ENCODE measurements at regions not wholly inside any gene's neighbourhood (a gene's known extent, or its start where the extent isn't known, plus 50 kb on each side); places are given as distances from the start of the nearest gene placed in this dataset.

DNA sequence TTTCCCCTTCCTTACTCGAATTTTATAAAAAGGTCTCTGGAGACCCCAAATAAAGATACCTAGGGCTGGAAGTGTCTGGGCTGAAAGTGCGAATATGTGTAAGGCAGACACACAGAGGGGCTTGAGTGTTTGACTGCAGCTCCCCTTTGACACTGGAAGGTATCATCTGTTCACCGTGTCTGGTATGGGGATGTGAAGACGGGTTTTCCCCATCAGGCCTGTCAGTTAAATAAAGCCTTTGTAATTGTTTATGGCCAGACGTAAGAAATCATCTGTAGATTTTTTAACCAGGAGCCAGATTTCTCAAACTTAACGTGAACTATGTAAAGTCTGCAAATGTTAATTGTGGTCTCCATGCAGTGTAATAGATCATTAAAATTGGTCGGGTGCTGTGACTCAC lies 1173.4 kb downstream of the AMY1C start:
- TF ChIP-seq, protein P1, sequence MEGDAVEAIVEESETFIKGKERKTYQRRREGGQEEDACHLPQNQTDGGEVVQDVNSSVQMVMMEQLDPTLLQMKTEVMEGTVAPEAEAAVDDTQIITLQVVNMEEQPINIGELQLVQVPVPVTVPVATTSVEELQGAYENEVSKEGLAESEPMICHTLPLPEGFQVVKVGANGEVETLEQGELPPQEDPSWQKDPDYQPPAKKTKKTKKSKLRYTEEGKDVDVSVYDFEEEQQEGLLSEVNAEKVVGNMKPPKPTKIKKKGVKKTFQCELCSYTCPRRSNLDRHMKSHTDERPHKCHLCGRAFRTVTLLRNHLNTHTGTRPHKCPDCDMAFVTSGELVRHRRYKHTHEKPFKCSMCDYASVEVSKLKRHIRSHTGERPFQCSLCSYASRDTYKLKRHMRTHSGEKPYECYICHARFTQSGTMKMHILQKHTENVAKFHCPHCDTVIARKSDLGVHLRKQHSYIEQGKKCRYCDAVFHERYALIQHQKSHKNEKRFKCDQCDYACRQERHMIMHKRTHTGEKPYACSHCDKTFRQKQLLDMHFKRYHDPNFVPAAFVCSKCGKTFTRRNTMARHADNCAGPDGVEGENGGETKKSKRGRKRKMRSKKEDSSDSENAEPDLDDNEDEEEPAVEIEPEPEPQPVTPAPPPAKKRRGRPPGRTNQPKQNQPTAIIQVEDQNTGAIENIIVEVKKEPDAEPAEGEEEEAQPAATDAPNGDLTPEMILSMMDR (IDR thresholded peaks at IDR 0.05; ENCODE audit: insufficient read depth, low read depth, low read length, missing control alignments), result no peak
- no peak overlapping the region for H3K4me3 ChIP-seq (ENCODE audit: low read depth, low read length)
- DNase-seq (ENCODE audit: low read depth), result no peak

DNA sequence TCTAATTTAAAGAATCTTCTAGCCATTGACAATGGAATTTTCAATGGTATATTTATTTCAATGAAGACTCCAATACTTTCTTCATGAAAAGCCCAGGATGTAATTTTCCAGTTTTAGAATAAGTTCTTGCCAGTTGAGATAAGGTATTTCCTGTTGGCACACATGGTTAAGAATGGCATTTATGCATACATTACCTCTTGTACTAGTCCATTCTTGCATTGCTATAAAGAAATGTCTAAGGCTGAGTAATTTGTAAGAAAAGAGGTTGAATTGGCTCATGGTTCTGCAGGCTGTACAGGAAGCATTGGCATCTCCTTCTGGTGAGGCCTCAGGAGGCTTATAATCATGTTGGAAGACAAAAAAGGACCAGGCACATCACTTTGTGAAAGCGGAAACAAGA lies 1179.6 kb downstream of the AMY1C start:
- TF ChIP-seq, protein P1 (IDR thresholded peaks at IDR 0.05; ENCODE audit: insufficient read depth, low read depth, low read length, missing control alignments), result no peak
- no peak for DNase-seq (ENCODE audit: low read depth)
- H3K4me3 ChIP-seq (ENCODE audit: low read depth, low read length), result no peak overlapping the region

DNA sequence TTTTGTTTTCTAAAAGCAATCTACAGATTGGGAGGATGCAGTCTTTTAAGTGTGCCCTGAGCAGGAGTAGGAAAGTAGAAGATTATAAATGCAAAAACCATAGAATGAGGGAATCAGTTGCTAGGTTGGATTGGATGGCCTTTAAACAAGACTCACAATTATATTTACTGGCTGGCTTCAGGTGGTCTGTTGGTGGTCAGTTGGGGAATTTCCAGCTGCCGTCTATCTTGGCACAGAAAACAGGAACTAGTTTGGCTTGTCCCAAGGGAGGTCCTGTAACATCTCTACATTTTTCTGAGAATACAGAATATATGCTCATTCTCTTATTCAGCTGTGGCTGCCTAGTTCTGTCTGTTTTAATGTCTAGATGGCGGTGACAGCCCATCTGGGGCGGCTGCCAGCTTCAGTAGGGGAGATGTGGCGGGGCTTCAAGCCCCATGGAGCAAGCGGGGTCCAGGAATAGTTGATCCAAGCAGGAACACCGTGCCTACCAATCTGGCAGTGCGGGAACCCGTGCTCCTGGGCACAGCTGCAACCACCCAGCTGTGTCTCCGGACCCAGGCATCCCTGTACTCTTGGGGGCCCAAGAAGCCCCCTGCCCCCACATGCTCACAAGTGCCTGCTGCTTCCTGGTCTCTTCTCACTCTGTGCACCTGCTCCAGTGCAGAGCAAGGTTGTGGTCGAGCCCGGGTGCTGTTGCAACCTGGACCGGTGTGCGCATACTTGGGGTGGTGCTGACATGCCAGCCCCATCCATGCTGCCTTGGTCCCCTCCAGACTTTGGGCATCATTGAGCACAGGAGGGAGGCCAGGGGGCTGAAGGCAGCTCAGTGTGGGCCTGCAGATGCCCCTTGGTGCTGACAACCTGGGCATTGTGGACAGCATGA lies 1182.6 kb downstream of the AMY1C start:
- peak; percentile 45 for DNase-seq (ENCODE audit: low read depth)
- TF ChIP-seq, protein P1 (IDR thresholded peaks at IDR 0.05; ENCODE audit: insufficient read depth, low read depth, low read length, missing control alignments), result no peak
- H3K4me3 ChIP-seq (ENCODE audit: low read depth, low read length), result no peak overlapping the region

DNA sequence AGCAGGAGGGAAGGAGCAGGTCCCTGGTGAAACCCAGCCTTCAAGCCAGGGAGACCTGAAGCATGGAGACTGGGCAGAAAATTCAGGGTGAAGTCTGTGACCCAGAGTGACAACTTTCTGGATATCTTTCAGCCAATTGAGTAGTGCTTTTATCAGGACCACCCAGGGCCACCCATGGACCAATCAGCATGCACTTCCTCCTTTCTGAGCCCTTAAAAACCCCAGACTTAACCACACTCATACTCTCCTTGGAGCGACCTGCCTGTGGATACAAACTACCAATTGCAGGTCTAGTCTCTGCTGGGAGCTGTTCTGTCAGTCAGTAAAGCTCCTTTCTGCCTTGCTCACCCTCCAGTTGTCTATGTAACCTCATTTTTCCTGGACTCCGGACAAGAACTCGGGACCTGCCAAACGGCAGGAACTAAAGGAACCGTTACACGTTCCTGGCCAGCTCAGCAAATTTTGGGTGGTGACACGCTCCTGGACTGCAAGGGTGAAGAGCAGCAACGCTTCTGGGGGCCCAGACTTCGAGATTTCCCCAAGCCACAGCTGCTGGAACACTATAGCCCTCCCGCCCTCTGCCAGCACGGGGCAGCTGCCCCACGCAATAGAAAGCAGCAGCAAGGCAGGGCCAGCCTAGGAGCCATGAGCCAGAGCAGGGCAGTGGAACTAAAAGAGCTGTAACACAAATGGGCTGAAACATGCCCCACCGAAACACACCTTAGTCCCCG lies 1183.4 kb downstream of the AMY1C start:
- H3K4me3 ChIP-seq (ENCODE audit: low read depth, low read length), result no peak overlapping the region
- peak; percentile 16 for DNase-seq (ENCODE audit: low read depth)
- TF ChIP-seq, protein P1 (IDR thresholded peaks at IDR 0.05; ENCODE audit: insufficient read depth, low read depth, low read length, missing control alignments), result no peak

DNA sequence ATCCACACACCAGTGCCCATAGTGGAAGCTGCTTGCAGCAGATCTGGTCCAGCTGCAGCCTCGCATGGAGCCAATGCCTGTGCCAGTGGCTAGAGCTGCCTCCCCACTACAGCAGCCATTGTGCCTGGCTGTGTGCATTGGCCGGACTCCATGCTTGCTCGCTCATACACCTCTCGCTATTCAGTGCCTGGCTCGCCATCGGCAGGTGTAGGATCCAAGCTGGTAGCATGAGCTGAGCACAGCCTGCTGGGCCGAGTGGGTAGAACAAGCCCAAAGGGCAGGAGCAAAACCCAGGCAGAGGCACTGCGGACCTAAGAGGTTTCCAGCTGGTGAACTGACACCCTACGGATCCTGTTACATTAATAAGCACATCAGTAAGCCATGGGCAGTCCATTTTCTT lies 1184.1 kb downstream of the AMY1C start:
- H3K4me3 ChIP-seq (ENCODE audit: low read depth, low read length), result no peak overlapping the region
- TF ChIP-seq, protein P1 (IDR thresholded peaks at IDR 0.05; ENCODE audit: insufficient read depth, low read depth, low read length, missing control alignments), result no peak
- peak; percentile 13 for DNase-seq (ENCODE audit: low read depth)

DNA sequence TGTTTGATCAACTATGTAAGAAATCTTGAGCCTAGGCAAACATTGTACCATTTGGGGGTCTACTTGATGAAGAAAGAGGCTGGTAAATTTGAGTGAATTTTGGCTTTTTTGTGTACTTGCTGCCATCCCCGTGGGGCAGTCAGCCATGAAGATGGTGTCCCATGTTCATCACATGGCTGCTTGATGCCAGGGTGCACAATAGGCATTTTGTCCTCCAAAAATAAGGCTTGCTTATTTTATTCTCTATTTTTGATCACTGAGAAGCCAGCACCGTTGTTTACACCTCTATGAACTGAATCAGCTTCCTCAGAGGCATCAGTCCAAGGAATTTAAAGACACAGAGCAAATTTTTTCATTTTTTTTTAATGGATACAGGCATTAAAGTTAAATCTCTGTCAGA lies 1195.7 kb downstream of the AMY1C start:
- DNase-seq (ENCODE audit: low read depth), result no peak
- TF ChIP-seq, protein P1 (IDR thresholded peaks at IDR 0.05; ENCODE audit: insufficient read depth, low read depth, low read length, missing control alignments), result no peak
- H3K4me3 ChIP-seq (ENCODE audit: low read depth, low read length), result no peak overlapping the region

Measured in GM12865 (cell line).